Left ventricle myocardium superior (tissue), 1 donor: ENCODE measurements at regions not wholly inside any gene's neighbourhood (a gene's known extent, or its start where the extent isn't known, plus 50 kb on each side); places are given as distances from the start of the nearest gene placed in this dataset.
A peak's percentile ranks its signal among the peaks of the same experiment; 100 is the strongest.
"Not testable (repeated sequence)": the region's sequence is repeated elsewhere in the genome, so short reads cannot be mapped to it uniquely, and the experiment has no call there.

Source experiments
- ATAC-seq: fragments of 200-7000 bp; cut with Tn5 transposase; one replicate; pipeline ENCODE4 v1.9.1; 2020; ENCODE audit warnings: mild to moderate bottlenecking, moderate library complexity
- DNase-seq: peaks from one replicate; pipeline ENCODE4 v3.0.0-alpha.2; 2020
- intact Hi-C: fragments of 100-400 bp; cut with micrococcal nuclease; formaldehyde crosslinking; loops from one replicate; pipeline ENCODE4 v1.11.0; 2022
- donor health status: DM: no; HTN: yes; CAD: no; lungs with severe emphysema.

DNA sequence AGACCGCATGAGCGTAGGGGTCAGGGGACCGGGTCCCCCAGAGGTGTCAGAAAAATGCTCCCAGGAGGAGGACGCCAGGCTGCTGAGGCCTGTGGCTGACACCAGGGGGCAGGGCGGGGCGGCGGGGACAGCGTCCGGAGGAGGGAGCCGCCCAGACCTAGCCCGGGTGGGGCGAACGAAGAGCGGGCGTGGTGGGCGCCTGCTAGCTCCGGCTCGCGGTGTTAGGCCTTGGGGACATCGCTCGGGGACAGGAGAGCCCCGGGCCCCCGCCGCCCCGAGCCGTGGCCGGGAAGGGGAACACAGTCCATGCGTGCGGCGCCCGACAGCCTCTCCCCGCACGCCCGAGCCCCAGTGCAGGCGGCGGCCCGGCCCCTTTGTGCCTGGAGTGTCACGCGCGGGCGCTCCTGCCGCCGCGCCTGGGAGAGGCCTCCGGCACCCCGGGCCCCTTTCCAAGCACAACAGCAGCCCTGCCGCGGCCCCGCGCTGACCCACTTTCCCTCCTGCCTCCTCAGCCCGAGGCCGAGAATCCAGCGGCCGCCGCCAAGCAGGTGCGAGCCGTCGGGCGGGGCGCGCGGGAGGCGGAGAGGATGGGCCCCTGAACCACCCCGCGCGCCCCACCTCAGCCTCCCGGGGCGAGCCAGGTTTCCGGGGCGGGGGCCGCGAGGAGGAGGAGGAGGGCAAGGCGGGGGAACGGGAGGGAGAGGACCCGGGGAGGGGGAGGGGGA, 111.0 kb upstream of the KLF13 start:
- intact Hi-C loops: loop anchor here (5.0 kb wide), 1 partner anchor 112 kb away; the partner anchor contains the start of gene KLF13
- peak; percentile 87 for ATAC-seq
- peak; percentile 93 for DNase-seq

DNA sequence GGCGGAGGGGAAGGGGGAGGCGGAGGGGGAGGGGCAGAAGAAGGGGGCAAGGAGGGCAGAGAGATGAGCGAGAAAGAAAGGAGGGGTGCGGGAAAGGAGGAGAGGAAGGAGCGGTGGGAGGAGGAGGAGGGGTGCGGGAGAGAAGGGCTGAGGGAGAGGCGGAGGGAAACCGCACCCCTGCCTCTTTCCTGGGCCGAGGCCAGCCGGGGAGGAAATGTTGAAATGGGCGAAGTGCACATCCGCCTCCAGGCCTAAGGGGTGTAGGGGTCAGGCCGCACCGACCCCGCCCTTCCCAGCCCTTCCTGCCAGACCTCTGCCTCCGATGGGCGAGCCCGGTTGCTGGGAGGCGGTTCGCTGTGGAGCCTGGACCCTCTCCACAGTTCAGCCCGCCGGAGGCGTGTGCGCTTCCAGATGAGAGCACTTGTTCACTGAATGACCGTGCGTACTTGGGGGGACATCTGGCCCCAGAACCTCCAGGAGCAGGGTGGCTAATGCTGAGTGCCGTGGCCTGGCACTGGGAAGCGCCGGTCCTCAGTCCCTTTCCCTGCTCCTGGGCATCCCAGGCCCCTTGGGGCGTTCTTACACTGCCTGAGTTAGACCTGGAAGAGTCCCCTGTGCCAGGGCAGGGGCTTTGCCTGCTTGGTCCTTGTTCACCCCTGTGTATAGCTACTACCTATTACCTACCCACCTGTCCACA, 110.3 kb upstream of the KLF13 start:
- intact Hi-C loops: loop anchor here (5.0 kb wide), 1 partner anchor 111 kb away; the partner anchor contains the start of gene KLF13
- peak; percentile 77 for ATAC-seq
- peak; percentile 94 for DNase-seq

DNA sequence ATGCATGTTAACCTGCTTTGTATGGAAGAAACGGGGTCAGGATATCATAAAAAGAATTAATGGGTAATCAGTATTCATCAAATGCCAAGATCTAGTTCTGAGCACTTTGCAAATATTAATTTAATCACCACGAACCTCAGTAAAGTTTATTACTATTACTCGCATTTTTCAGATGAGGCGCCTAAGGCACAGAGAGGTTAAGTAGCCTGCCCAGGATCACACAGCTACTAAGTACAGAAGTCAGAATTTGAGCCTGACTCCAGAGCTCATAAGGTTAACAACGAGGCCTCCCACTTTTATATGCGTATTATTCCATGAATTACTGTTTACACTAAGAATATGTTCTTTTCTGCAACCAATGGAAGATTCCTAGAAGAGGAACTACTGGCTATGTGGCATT, 109.6 kb upstream of the KLF13 start:
- DNase-seq (no peak), ATAC-seq (no peak)
- intact Hi-C loops: loop anchor here (5.0 kb wide), 1 partner anchor 110 kb away; the partner anchor contains the start of gene KLF13

DNA sequence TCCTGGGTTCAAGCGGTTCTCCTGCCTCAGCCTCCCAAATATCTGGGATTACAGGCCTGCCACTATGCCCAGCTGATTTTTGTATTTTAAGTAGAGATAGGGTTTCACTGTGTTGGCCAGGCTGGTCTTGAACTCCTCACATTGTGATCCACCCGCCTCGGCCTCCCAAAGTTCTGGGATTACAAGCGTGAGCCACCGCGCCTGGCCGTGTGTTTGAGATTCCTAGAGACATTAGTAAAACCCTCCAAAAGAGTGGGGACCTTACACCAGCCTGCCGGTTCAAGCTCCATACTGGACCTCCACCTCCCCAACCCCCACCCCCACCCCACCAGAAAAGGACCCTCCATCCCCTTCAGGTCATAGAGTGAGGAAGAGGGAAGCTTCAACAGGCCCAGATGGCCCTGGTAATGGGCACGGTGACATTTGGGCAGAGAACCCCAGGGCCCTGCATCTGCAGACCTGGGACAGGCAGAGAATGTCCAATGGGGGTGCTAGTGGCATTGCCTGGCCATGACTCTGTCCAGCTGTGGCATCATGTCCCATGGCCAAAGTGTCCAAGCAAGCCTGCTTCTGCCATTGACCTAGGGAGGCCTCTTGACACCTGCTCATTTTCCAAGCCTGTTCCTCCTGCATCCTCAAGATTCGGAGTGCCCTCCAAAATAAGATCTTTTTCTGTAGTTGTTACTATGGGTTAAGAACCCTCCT, 108.9 kb upstream of the KLF13 start:
- ATAC-seq (no peak), DNase-seq (no peak)
- intact Hi-C loops: loop anchor here (5.0 kb wide), 1 partner anchor 110 kb away; the partner anchor contains the start of gene KLF13

DNA sequence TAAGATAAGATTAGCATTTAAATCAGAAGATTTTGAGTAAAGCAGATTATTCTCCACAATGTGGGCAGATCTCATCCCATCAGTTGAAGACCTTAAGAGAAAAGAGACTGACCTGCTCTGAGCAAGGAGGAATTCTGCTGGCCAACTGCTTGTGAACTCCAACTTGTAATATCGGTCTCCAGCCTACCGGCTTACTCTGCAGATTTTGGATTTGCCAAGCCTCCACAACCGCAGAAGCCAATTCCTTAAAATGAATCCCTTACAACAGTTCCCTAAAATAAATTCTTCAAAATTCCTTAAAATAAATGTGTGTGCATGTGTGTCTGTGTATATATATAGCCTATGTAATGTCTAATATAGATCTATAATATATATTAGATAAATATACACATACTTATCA, 107.4 kb upstream of the KLF13 start:
- intact Hi-C loops: loop anchor here (5.0 kb wide), 1 partner anchor 108 kb away; the partner anchor contains the start of gene KLF13
- DNase-seq: no peak
- no peak for ATAC-seq

DNA sequence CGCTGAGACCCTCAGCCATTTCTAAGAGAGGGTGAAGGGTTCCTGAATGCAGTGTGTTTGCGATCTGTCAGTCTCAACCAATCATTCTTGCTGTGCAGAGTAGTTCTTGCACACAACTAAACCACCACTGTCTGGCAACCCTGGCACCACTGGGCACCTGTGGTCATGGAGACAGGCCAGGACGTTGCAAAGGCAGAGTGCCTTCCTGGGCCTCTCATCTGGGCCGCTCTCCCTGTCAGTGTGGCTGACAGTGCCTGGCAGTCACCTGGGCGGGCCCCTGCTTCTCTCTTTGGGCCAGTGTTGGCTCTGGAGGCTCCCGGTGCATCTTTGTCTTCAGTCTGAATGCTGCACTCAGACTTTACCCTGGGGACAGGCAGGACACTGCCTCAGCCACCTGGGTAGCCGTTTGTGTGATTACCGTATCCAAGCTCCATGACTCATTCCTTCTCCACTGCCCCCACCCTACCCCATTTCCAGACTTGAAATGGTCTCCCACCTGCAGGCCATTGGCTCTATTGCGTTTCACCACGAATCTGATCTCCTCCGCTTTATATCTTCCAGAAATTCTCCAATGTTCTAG, 104.6 kb upstream of the KLF13 start:
- intact Hi-C loops: no loop called here

DNA sequence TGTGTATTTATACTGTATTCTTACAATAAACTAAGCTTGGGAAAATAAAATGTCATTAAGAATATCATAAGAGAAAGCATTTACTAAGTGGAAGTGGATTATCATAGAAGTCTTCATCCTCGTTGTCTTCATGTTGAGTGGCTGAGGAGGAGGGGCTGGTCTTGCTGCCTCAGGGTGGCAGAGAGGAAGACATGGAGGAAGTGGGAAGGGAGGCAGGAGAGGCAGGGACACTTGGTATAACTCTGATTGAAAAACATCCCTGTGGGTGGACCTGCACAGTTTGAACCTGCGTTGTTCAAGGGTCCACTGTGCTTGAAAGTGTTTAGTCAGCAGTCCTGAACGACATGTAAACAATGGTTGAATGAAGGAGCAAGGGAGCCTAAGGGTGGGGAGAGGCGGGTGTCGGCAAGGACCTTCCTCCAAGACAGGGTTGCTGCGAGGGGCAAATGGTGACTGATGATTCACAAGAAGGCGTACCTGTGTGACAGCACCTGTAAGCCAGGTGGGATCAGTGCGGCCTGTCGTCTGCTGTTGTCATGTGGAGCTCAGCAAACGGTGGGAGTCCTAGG, 103.8 kb upstream of the KLF13 start:
- intact Hi-C loops: no loop called here
- ATAC-seq (peak; percentile 34), DNase-seq (no peak)

More for the DNA sequence above, 104.6 kb upstream of the KLF13 start:
- no peak for DNase-seq
- no peak for ATAC-seq

DNA sequence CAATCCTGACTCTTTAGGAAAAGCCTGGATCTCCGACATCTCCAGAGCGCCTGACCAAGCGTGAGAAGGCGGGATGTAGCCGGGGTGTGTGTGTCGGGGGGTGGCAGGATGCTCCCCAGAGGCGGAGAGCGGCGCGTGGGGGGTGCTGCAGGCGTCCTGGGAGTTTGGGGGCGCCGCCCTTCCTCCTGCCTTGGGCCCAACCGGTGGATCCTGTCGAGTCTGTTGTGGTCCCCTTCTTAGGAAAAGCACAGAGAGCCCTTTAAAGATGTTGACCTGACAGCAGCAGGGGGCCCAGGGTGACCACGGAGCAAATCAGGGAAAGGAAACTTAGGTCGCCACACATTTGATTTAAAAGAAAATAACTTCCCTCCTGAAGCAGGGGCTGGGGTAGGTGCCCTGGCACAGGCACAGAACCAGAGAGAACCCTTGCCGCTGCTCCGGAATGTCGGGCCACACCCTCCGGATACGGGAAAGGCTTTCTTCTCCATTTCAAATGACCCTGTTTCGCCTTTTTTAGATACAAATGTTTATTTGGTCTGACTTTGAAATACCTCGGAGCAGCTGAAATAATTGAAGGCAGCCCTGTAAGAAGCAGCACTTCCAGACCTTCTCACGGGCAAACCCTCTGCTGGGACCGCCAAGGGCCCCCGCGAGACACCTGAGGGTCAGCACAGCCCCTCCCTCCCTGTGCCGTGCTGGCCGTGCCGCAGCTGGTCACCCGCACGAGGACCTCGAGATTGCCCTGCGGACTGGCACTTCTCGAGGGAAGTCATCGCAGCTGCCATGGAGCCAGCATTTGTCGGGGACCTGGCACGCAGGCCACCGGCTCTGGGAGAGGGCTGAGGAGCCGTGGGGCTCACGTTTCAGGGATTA, 102.9 kb upstream of the KLF13 start:
- DNase-seq (peak; percentile 44), ATAC-seq (peak; percentile 54)
- intact Hi-C loops: no loop called here

DNA sequence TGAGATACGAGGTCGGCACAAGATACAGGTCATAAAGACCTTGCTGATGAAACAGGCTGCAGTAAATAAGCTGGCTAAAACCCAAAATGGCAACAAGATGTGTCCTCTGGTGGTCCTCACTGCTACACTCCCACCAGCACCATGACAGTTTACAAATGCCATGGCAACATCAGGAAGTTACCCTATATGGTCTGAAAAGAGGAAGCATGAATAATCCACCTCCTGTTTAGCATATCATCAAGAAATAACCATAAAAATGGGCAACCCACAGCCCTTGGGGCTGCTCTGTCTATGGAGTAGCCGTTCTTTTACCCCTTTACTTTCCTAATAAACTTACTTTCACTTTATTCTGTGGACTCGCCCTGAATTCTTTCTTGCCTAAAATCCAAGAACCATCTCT, 102.0 kb upstream of the KLF13 start:
- intact Hi-C loops, ATAC-seq, DNase-seq: not testable (repeated sequence)

DNA sequence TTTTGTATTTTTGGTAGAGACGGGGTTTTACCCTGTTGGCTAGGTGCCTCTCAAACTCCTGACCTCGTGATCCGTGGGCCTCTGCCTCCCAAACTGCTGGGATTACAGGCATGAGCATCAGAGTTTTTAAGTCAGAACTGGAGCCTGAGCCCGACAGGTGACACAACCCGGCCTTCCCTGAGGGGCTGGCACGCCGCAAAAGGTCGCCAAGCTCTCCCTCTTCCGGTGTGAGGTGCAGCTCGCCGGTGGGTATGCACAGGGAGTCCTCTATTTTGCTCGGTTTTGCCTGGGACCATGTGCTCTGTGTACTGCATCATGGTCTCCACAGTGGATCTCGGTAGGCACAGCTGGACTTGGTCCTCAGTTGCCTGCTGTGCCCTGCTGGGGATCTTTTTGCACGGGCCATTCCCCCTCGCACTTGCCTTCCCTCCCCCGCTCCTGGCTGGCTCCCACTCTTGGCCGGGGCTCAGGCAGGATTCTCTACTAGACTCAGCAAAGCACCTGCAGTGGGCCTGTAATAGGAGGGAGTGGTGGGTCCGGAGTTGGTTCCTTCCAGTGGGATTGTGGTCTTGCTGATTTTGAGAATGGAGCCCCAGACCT, 101.2 kb upstream of the KLF13 start:
- intact Hi-C loops: no loop called here
- DNase-seq: no peak
- ATAC-seq: no peak

DNA sequence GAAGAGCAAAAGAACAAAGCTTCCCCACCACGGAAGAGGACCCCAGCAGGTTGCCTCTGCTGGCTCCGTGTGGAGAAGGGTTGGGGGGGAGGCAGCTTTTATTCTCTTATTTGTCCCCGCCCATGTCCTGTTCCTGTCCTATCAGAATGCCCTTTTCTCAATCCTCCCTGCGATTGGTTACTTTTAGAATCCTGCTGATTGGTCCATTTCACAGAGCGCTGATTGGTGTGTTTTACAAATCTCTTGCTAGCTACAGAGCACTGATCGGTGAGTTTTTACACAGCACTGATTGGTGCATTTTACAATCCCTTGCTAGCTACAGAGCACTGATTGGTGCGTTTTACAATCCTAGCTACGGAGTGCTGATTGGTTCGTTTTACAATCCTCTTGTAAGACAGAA, 100.6 kb upstream of the KLF13 start:
- DNase-seq (no peak), ATAC-seq (no peak)
- intact Hi-C loops: no loop called here

DNA sequence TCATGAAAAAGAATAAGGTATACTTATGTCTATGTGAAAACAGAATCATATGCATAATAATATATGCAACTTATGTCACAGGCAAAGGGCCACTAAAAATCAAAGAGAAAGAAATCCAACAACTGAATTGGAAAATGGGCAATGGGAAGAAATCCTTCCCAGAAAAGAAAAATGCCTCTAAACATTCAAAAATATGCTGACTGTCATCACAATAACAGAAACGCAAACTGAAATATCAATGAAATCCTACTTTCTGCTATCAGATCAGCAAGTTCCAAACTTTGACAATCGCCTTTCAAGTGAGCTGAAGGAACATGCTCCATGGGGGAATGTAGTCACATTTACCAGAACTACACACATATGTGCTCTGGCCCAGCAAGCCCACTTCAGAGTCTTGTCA, 99.4 kb upstream of the KLF13 start:
- intact Hi-C loops: no loop called here
- ATAC-seq (no peak), DNase-seq (no peak)

DNA sequence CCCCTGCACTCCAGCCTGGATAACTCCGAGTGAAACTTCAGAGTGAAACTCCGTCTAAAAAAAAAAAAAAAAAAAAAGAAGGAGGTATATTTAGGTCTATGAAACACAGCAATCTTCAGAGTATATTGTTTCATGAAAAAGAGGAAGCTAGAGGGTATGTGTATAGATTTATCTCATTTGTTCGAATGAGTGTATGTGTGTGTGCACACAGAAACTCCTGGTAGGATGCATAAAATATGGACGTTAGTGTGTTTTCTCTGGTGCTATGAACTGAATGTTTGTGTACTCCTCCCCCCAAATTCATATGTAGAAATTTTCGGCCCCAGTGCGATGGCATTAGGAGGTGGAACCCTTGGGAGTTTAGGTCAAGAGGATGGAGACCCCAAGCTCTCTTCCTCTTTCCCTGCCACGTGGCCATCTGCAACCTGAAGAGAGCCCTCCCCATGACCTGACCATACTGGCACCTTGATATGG, 98.6 kb upstream of the KLF13 start:
- intact Hi-C loops: no loop called here
- no peak for DNase-seq

DNA sequence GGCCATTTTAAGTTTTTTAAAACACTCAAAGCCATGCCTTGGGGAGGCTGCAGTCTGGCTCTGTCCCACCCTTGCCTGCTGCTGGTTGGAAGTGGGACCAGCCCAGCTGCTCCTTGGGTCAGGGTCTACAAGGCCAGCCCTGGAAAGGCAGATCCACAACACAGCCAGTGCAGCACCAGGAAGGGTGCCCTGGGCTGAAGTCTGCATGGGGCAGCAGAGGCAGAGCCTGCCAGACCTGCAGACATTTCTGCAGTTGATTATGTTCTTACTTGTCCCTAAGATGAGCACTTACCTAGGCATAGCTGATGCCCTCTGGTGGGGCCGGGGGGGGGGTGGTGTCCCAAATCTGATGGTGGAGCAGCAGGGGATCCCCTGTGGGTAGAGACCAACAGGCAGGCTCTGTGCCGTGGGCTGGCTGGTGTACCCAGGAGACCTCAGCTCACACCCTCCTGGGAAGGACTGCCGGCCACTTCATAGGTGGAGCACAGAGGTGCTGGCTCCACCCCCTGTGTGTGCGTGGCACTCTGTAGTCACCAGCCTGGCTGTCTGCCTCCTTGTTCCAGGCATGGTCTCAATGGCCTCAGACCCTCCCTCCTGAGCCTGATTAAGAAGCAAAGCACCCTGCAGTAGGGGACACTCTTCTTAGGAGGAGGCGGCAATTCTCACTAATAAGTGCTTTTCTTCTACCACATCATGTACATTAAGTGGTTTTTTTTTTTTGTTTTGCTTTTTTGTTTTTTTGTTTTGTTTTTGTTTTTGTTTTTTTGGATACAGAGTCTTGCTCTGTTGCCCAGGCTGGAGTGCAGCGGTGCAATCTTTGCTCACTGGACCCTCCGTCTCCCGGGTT, 97.4 kb upstream of the KLF13 start:
- intact Hi-C loops: no loop called here
- peak; percentile 48 for DNase-seq

More for the DNA sequence above, 98.6 kb upstream of the KLF13 start:
- ATAC-seq: no peak

DNA sequence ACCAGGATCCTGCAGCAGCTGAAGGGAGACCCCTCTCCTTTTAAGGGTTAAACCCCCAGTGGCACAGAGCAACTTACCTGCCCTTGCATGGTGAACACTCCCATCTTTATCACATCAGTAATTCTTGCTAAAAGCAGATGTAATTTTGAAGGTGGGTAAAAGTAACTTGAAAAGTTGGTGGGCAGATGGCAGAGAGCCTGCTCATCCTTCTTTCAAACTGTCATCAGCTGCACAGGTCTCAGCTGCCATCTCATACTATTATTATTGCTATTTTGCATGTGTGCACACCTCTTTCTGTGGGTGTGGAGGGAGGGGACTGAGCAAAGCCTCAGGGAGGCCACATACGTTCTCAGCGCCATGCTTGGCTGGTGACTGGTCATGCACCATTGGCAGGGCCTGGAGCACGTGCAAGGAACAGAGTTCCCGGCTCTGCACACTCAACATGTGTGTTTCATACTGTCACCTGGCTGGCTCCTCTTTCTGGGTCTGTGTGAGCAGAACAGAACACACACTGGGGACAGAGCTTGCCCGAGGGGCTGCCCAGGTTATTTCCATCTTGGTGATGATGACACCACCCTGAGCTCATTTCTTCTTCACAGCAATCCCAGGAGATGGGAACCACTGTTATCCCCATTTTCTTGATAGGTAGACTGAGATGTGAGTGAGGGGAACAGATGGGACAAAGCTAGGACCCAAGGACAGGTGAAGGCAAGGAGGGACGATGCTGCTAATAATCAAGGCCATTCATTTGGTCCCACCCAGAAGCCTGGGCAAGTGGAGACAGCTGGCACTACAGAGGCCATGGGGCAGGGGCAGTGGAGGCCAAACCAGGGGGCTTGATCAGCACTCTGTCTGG, 95.8 kb upstream of the KLF13 start:
- intact Hi-C loops: no loop called here
- DNase-seq: no peak
- ATAC-seq: no peak

More for the DNA sequence above, 97.4 kb upstream of the KLF13 start:
- peak; percentile 77 for ATAC-seq

DNA sequence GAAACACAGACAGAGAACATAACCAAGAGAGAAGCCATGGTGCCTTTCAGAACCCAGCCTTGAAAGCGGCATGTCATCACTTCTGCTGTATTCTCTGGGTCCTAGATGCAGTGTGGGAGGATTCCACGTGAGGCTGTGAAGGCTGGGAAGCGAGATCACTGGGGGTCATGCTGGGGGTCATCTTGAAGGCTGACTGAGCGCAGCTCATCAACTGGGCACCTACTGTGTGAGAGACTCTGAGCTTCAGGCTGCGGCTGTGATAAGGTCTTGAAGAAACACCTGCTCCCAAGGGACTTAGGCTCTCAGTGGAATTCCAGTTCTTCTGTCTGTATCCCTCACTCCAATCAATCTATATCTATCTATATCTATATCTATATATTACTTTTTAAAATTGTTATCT, 91.8 kb upstream of the KLF13 start:
- intact Hi-C loops: no loop called here
- DNase-seq (no peak), ATAC-seq (no peak)
